Calu3 (cell line): ENCODE measurements at regions not wholly inside any gene's neighbourhood (a gene's known extent, or its start where the extent isn't known, plus 50 kb on each side); places are given as distances from the start of the nearest gene placed in this dataset.

ENCODE experiments used
- BruUV-seq: library from RNA; stranded (reverse); fragments of 400-500 nt; replicated peaks from 2 replicates; lab custom pipeline; 2021; lab: Mats Ljungman, UMichigan
- CTCF ChIA-PET: fragments of 300-600 bp; sonication (Branson Sonifier 250); formaldehyde crosslinking; loops from one replicate; lab custom pipeline; 2022; ENCODE audit warnings: antibody characterized with exemption; lab: Charles Lee
- DNase-seq: peaks from one replicate; pipeline ENCODE4 v3.0.0; 2022
- H3K27ac Mint-ChIP-seq: one replicate; pipeline ENCODE4 v1.8.0; 2022; ENCODE audit warnings: mixed read lengths; ENCODE audit not compliant: unreplicated experiment
- H3K27me3 Mint-ChIP-seq: one replicate; pipeline ENCODE4 v1.8.0; 2022; ENCODE audit warnings: mixed read lengths; ENCODE audit not compliant: unreplicated experiment
- H3K36me3 Mint-ChIP-seq: one replicate; pipeline ENCODE4 v1.8.0; 2022; ENCODE audit warnings: mild to moderate bottlenecking, moderate library complexity, mixed read lengths; ENCODE audit not compliant: insufficient read depth, unreplicated experiment
- H3K4me1 Mint-ChIP-seq: one replicate; pipeline ENCODE4 v1.8.0; 2022; ENCODE audit warnings: mild to moderate bottlenecking, low read depth, mixed read lengths; ENCODE audit not compliant: unreplicated experiment
- H3K4me3 Mint-ChIP-seq: one replicate; pipeline ENCODE4 v1.8.0; 2022; ENCODE audit warnings: mild to moderate bottlenecking, low read depth, moderate library complexity, mixed read lengths; ENCODE audit not compliant: unreplicated experiment
- H3K9me3 Mint-ChIP-seq: one replicate; pipeline ENCODE4 v1.8.0; 2022; ENCODE audit warnings: low read depth, mixed read lengths; ENCODE audit not compliant: unreplicated experiment
- CTCF ChIP-seq: fragments of 200-600 bp; IDR thresholded peaks from one replicate; pipeline ENCODE4 v1.8.0; 2022; ENCODE audit warnings: antibody characterized with exemption; ENCODE audit not compliant: unreplicated experiment
- intact Hi-C: fragments of 100-400 bp; cut with micrococcal nuclease; formaldehyde crosslinking; loops from one replicate; pipeline ENCODE4 v1.10.0; 2022; ENCODE audit not compliant: unreplicated experiment

GRCh38 chr18:70991577-70991976 lies 702.7 kb downstream of the SOCS6 start:
- Mint-ChIP-seq H3K27me3 (no peaks in the 10 kb centered on the region), H3K4me3 (no peak overlapping the region), H3K36me3 (peaks cover 5% of the 10 kb centered on the region), H3K27ac (no peak overlapping the region), H3K4me1 (peaks cover 20% of the 10 kb centered on the region), H3K9me3 (peaks cover 16% of the 10 kb centered on the region)
- intact Hi-C loops, result no loop called here
- CTCF ChIA-PET, result no interaction called here
- TF ChIP-seq CTCF, result no peak
- no TSS peak for BruUV-seq
- no peak for DNase-seq

- no peak for TF ChIP-seq CTCF
- Mint-ChIP-seq H3K27me3 (no peaks in the 10 kb centered on the region), H3K4me3 (no peak overlapping the region), H3K27ac (no peak overlapping the region), H3K36me3 (no peaks in the 10 kb centered on the region), H3K4me1 (no peaks in the 10 kb centered on the region), H3K9me3 (peaks cover 20% of the 10 kb centered on the region)
- intact Hi-C loops, result no loop called here
- BruUV-seq, result no TSS peak
- CTCF ChIA-PET, result no interaction called here
- no peak for DNase-seq
These were observed 697.1 kb downstream of the SOCS6 start for GRCh38 chr18:70985948-70986347.

GRCh38 chr18:70982292-70982691 lies 693.4 kb downstream of the SOCS6 start:
- no TSS peak for BruUV-seq
- Mint-ChIP-seq H3K27ac (no peak overlapping the region), H3K36me3 (no peaks in the 10 kb centered on the region), H3K27me3 (no peaks in the 10 kb centered on the region), H3K9me3 (peaks cover 18% of the 10 kb centered on the region), H3K4me3 (no peak overlapping the region), H3K4me1 (no peaks in the 10 kb centered on the region)
- CTCF ChIA-PET, result no interaction called here
- no peak for DNase-seq
- intact Hi-C loops, result no loop called here
- TF ChIP-seq CTCF, result no peak

- H3K9me3 Mint-ChIP-seq, result peaks cover 16% of the 10 kb centered on the region
- no peak overlapping the region for H3K27ac Mint-ChIP-seq
- H3K4me1 Mint-ChIP-seq, result no peaks in the 10 kb centered on the region
- H3K27me3 Mint-ChIP-seq, result no peaks in the 10 kb centered on the region
- H3K36me3 Mint-ChIP-seq, result no peaks in the 10 kb centered on the region
- BruUV-seq, result no TSS peak
- CTCF ChIA-PET, result no interaction called here
- no peak for TF ChIP-seq CTCF
- no peak for DNase-seq
- intact Hi-C loops, result no loop called here
- no peak overlapping the region for H3K4me3 Mint-ChIP-seq
These were observed 692.7 kb downstream of the SOCS6 start for GRCh38 chr18:70981400-70982140.
